Fibroblast of mammary gland (primary cell): ENCODE measurements at regions not wholly inside any gene's neighbourhood (a gene's known extent, or its start where the extent isn't known, plus 50 kb on each side); places are given as distances from the start of the nearest gene placed in this dataset.

Source experiments
- DNase-seq: peaks from one replicate; pipeline ENCODE4 v3.0.0-alpha.2; 2010; ENCODE audit warnings: low read depth
- H3K4me3 ChIP-seq: 2 replicates; pipeline ENCODE4 v1.5.1; 2011; ENCODE audit warnings: low read depth, mild to moderate bottlenecking, low read length, moderate library complexity; ENCODE audit not compliant: control insufficient read depth
- CTCF ChIP-seq: conservative IDR thresholded peaks from 2 replicates; pipeline ENCODE4 v1.5.1; 2011; ENCODE audit warnings: low read depth, low read length, inconsistent platforms; ENCODE audit not compliant: control insufficient read depth, insufficient read depth

DNA sequence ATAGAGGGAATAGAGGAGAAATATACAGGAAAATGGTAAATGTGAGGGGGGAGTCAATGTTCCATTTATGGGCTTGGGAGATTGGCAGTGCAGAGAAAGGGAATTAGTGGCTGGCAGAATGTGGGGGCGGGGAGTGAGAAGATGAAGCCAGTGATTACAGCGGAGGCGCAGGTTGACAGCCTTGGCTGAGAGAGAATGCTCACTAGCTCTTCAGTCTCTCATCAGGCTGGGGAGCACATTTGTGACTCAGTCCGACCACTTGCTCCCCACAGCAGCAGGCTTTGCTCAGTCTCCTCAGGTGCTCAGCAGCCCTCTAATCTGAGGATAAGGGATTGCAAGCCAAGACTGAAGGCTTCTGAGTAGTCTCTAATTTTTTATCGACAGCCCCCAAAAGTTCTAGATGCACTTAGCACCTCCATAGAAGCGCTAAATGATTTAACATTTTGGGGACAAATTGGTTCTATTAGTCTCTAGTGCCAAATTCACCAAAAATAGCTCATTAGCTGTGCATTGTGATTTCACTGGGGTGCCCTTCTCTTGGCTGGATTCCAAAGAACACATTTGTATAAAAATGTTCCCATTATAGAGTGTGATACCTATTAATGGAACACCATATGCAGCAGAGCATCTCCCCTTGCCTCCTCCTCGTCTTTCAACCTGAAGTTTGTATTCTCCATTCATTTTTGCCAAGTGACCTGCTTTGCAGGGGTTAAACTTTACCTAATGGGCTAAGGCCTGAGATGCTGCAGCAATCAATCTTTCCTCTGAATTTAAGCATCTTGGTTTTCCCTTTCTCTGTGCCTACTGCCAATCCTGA is 191.8 kb downstream of the ZNF326 start:
- no peak overlapping the region for H3K4me3 ChIP-seq
- DNase-seq: no peak
- TF ChIP-seq CTCF: no peak

DNA sequence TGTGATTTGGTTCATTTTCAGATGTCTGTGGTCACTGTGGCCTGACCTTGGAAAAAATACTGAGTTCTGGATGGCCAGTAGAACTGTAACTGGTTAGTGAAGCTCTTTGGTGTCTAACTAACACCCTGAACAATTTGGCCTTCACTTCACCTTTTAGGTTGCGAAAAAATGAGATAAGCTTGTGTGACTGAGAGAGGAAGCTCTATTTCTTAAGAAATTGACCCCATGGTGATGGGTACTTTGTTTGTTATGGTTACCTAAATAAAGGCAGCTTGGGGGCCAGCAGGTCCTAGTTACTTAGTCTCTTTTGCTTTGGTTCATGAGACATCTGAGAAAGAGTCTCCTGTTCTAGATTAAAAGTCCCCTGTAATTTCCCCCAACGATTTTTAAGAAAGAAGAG is 181.6 kb downstream of the ZNF326 start:
- TF ChIP-seq CTCF: no peak
- no peak overlapping the region for H3K4me3 ChIP-seq
- peak; percentile 11 for DNase-seq

GRCh38 chr1:90175490-90176167 is 180.7 kb downstream of the ZNF326 start:
- H3K4me3 ChIP-seq: no peak overlapping the region
- peak; percentile 18 for DNase-seq
- TF ChIP-seq CTCF: no peak

DNA sequence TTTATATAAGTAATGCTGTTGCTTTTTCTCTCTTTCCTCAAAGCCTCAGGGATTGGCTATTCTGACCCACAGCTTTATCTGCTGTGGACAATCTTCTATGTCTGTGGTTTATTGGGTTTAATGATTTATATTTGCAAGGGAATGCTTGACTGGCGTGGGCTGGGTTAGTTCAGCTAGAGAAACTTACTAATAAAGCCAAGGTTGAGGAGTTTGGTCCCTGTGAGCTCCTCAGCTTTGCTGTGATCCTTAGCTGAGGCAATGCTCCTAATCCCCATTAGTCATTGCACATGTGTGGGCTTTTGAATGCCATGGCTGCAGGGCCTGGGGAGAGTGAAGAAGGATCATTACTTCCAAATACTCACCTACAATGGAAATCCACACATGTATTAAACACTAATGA is 179.3 kb downstream of the ZNF326 start:
- no peak for DNase-seq
- H3K4me3 ChIP-seq: no peak overlapping the region
- no peak for TF ChIP-seq CTCF

DNA sequence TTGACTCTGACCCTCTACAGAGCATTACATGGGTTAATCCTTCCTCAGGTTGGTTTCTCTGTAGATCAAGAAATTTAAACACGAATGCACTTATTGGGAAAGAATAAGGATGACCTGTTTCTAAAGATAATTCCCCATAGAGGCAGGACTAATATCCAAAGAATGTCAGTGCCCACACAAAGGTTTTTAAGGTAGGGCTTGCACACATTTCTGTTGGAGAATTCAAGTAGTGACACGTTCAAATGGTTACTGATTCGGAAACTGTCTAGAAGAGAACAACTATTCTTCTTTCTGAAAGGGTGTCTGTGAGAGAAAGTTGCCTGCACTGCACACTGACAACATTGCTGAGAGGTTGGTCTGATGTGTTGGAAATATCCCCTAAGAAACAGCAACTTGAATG is 167.3 kb downstream of the ZNF326 start:
- no peak for DNase-seq
- H3K4me3 ChIP-seq: no peak overlapping the region
- no peak for TF ChIP-seq CTCF

GRCh38 chr1:90161625-90162024 is 166.7 kb downstream of the ZNF326 start:
- TF ChIP-seq CTCF: no peak
- no peak for DNase-seq
- H3K4me3 ChIP-seq: no peak overlapping the region
